ENCODE measurements at regions not wholly inside any gene's neighbourhood (a gene's known extent, or its start where the extent isn't known, plus 50 kb on each side); places are given as distances from the start of the nearest gene placed in this dataset.
A peak's percentile ranks its signal among the peaks of the same experiment; 100 is the strongest.

- no peak overlapping the region for H4K8ac ChIP-seq (replicated peaks; ENCODE audit: insufficient read length, low read depth, low read length)
- H3T11ph ChIP-seq (ENCODE audit: low read length) = no peak overlapping the region
- H3K79me1 ChIP-seq (ENCODE audit: insufficient read depth, low read depth, low read length, poor library complexity, severe bottlenecking) = peaks cover 2% of the 10 kb centered on the region
- no peaks in the 10 kb centered on the region for H3K27me3 Mint-ChIP-seq (ENCODE audit: low read depth)
- no peaks in the 10 kb centered on the region for H4K20me1 ChIP-seq (ENCODE audit: control insufficient read depth, insufficient read depth, insufficient read length)
- no peak overlapping the region for H3K4me2 ChIP-seq (ENCODE audit: insufficient read depth, insufficient read length, low read length)
- H2BK20ac ChIP-seq (ENCODE audit: low read depth, low read length, poor library complexity, severe bottlenecking) = no peak overlapping the region
- no peaks in the 10 kb centered on the region for H3K36me3 Mint-ChIP-seq (ENCODE audit: insufficient read depth in 1 of 3, low read depth in 3 of 3)
- no peaks in the 10 kb centered on the region for H3K9me3 Mint-ChIP-seq
- no peak overlapping the region for H3K4me3 Mint-ChIP-seq
- H3K4me1 Mint-ChIP-seq = peaks cover 90 to 95% of the 10 kb centered on the region in 2 experiments
- H4K91ac ChIP-seq (ENCODE audit: insufficient read length, low read depth, low read length) = no peak overlapping the region
- H3K27ac ChIP-seq (ENCODE audit: insufficient read length, low read depth, low read length) = no peak overlapping the region
- no peak for TF ChIP-seq CTCF (conservative IDR thresholded peaks at IDR 0.05)
- no peak overlapping the region for H3K23ac ChIP-seq (ENCODE audit: insufficient read length, low read depth, low read length)
- H3K18ac ChIP-seq (ENCODE audit: insufficient read length, low read depth, low read length) = no peak overlapping the region
- H3K4ac ChIP-seq (ENCODE audit: low read depth, low read length) = no peak overlapping the region
- H2BK12ac ChIP-seq (ENCODE audit: insufficient read length, low read depth, low read length) = no peak overlapping the region
- no peak overlapping the region for H2AFZ ChIP-seq (ENCODE audit: low read length)
- no peaks in the 10 kb centered on the region for H3K27me3 ChIP-seq (ENCODE audit: insufficient read depth, low read length)
- H3K9me3 ChIP-seq (ENCODE audit: control insufficient read depth, low read depth, low read length) = no peaks in the 10 kb centered on the region
- no peak overlapping the region for H4K5ac ChIP-seq (ENCODE audit: insufficient read length, low read depth, low read length)
- WGBS (ENCODE audit: extremely low coverage, insufficient read length, low lambda C conversion rate) = no CpG with 5 or more reads among the region's 7 CpGs
- no peak overlapping the region for H3K14ac ChIP-seq (ENCODE audit: insufficient read depth, low read length)
- H2AK5ac ChIP-seq (ENCODE audit: insufficient read length, low read length) = no peak overlapping the region
- peaks cover 69% of the 10 kb centered on the region; the same call in 1 of the 2 replicates for H3K79me2 ChIP-seq (ENCODE audit: insufficient read depth, low read length)
- H3K4me1 ChIP-seq (ENCODE audit: insufficient read depth, low read length) = peaks cover 21% of the 10 kb centered on the region
- H2BK5ac ChIP-seq (ENCODE audit: insufficient read length, low read length) = no peak overlapping the region
- no peak overlapping the region for H3K56ac ChIP-seq (ENCODE audit: insufficient read length, low read depth, low read length)
- peak overlapping the region; percentile 7 to 56 (median 23); a peak in 5 of 7 replicates for H3K27ac Mint-ChIP-seq
- no peak overlapping the region for H2BK120ac ChIP-seq (ENCODE audit: low read depth, low read length, poor library complexity, severe bottlenecking)
- no peak for DNase-seq
- H2BK15ac ChIP-seq (ENCODE audit: low read depth, low read length) = no peak overlapping the region
- H3K9ac ChIP-seq (ENCODE audit: extremely low read depth, insufficient read length, low read length) = no peak overlapping the region
- H3K23me2 ChIP-seq (ENCODE audit: insufficient read length, low read depth, low read length, poor library complexity, severe bottlenecking) = no peaks in the 10 kb centered on the region
These were observed 442.2 kb downstream of the SHQ1 start for GRCh38 chr3:72405943-72406566.

Measured in H9 (cell line).